ENCODE measurements at regions not wholly inside any gene's neighbourhood (a gene's known extent, or its start where the extent isn't known, plus 50 kb on each side); places are given as distances from the start of the nearest gene placed in this dataset.

- Histone ChIP-seq H3K36me3 (no peaks in the 10 kb centered on the region), H3K27ac (no peak overlapping the region), H3K27me3 (no peaks in the 10 kb centered on the region), H3K4me1 (no peaks in the 10 kb centered on the region), H3K9me3 (peaks cover 0 to 3% (median 0%) of the 10 kb centered on the region in 4 donors), H3K4me3 (no peak overlapping the region)
- TF ChIP-seq CTCF (IDR thresholded peaks at IDR 0.05) (no peak), POLR2A (IDR thresholded peaks at IDR 0.05) (no peak)
- DNase-seq = no peak
Observed at GRCh38 chr2:107102176-107102575, 216.2 kb upstream of the ST6GAL2 start.

- TF ChIP-seq CTCF (IDR thresholded peaks at IDR 0.05) (no peak), POLR2A (IDR thresholded peaks at IDR 0.05) (no peak)
- H3K9me3 ChIP-seq = peaks cover 0 to 3% (median 0%) of the 10 kb centered on the region in 4 donors
- no peak overlapping the region for H3K27ac ChIP-seq
- no peak for DNase-seq
- H3K36me3 ChIP-seq = no peaks in the 10 kb centered on the region
- no peaks in the 10 kb centered on the region for H3K4me1 ChIP-seq
- H3K27me3 ChIP-seq = no peaks in the 10 kb centered on the region
- no peak overlapping the region for H3K4me3 ChIP-seq
Observed at GRCh38 chr2:107107351-107107750, 221.4 kb upstream of the ST6GAL2 start.

GRCh38 chr2:107108556-107108955 is 222.6 kb upstream of the ST6GAL2 start:
- Histone ChIP-seq H3K9me3 (peaks cover 0 to 3% (median 0%) of the 10 kb centered on the region in 4 donors), H3K27ac (no peak overlapping the region), H3K36me3 (no peaks in the 10 kb centered on the region), H3K4me3 (no peak overlapping the region), H3K4me1 (no peaks in the 10 kb centered on the region), H3K27me3 (no peaks in the 10 kb centered on the region)
- DNase-seq = no peak
- TF ChIP-seq POLR2A (IDR thresholded peaks at IDR 0.05) (no peak), CTCF (IDR thresholded peaks at IDR 0.05) (no peak)

GRCh38 chr2:107111623-107112022 is 225.7 kb upstream of the ST6GAL2 start:
- Histone ChIP-seq H3K36me3 (no peaks in the 10 kb centered on the region), H3K27me3 (no peaks in the 10 kb centered on the region), H3K4me1 (no peaks in the 10 kb centered on the region), H3K9me3 (no peaks in the 10 kb centered on the region), H3K27ac (no peak overlapping the region), H3K4me3 (no peak overlapping the region)
- DNase-seq = no peak
- TF ChIP-seq CTCF (IDR thresholded peaks at IDR 0.05) = no peak

- TF ChIP-seq CTCF (IDR thresholded peaks at IDR 0.05) (no peak), POLR2A (IDR thresholded peaks at IDR 0.05) (no peak)
- H3K4me3 ChIP-seq = no peak overlapping the region
- no peaks in the 10 kb centered on the region for H3K9me3 ChIP-seq
Observed at GRCh38 chr2:107112561-107112960, 226.6 kb upstream of the ST6GAL2 start.

GRCh38 chr2:107128381-107128780 is 242.4 kb upstream of the ST6GAL2 start:
- no peak overlapping the region for H3K4me3 ChIP-seq
- H3K9me3 ChIP-seq = no peaks in the 10 kb centered on the region
- H3K27me3 ChIP-seq = no peaks in the 10 kb centered on the region
- H3K4me1 ChIP-seq = no peaks in the 10 kb centered on the region
- no peak for DNase-seq
- no peaks in the 10 kb centered on the region for H3K36me3 ChIP-seq
- TF ChIP-seq POLR2A (IDR thresholded peaks at IDR 0.05) = no peak
- no peak for TF ChIP-seq CTCF (IDR thresholded peaks at IDR 0.05)
- no peak overlapping the region for H3K27ac ChIP-seq

More at GRCh38 chr2:107112561-107112960, 226.6 kb upstream of the ST6GAL2 start:
- no peak overlapping the region for H3K27ac ChIP-seq
- H3K36me3 ChIP-seq = no peaks in the 10 kb centered on the region
- no peaks in the 10 kb centered on the region for H3K27me3 ChIP-seq
- no peak for DNase-seq
- H3K4me1 ChIP-seq = no peaks in the 10 kb centered on the region
